Neural crest cell (in vitro differentiated cells): ENCODE measurements at regions not wholly inside any gene's neighbourhood (a gene's known extent, or its start where the extent isn't known, plus 50 kb on each side); places are given as distances from the start of the nearest gene placed in this dataset.
"Not testable (repeated sequence)": the region's sequence is repeated elsewhere in the genome, so short reads cannot be mapped to it uniquely, and the experiment has no call there.

Experiments used
- DNase-seq: peaks from one replicate; pipeline ENCODE4 v3.0.0; 2021; ENCODE audit warnings: low read depth, mixed read lengths, low spot score
- H3K27ac Mint-ChIP-seq: one replicate; pipeline ENCODE4 v1.8.0; 2021; ENCODE audit warnings: mild to moderate bottlenecking, mixed read lengths; ENCODE audit not compliant: unreplicated experiment
- H3K27me3 Mint-ChIP-seq: 2 replicates; pipeline ENCODE4 v1.8.0; 2021; ENCODE audit warnings: low read depth, mild to moderate bottlenecking, mixed read lengths
- H3K36me3 Mint-ChIP-seq: 2 replicates; pipeline ENCODE4 v1.8.0; 2021; ENCODE audit warnings: low read depth, mild to moderate bottlenecking, mixed read lengths
- H3K4me1 Mint-ChIP-seq: 2 replicates; pipeline ENCODE4 v1.8.0; 2021; ENCODE audit warnings: mixed read lengths
- H3K4me3 Mint-ChIP-seq: one replicate; pipeline ENCODE4 v1.8.0; 2021; ENCODE audit warnings: mild to moderate bottlenecking, mixed read lengths
- H3K9me3 Mint-ChIP-seq: 2 replicates; pipeline ENCODE4 v1.8.0; 2021; ENCODE audit warnings: mixed read lengths
- CTCF ChIP-seq: fragments of 200-600 bp; sonication (generic); conservative IDR thresholded peaks from 2 replicates; pipeline ENCODE4 v1.5.0; 2021; ENCODE audit warnings: antibody characterized with exemption, mild to moderate bottlenecking

- no peak for DNase-seq
- no peaks in the 10 kb centered on the region for H3K36me3 Mint-ChIP-seq
- no peak overlapping the region for H3K27ac Mint-ChIP-seq
- H3K4me3 Mint-ChIP-seq, result no peak overlapping the region
- H3K4me1 Mint-ChIP-seq, result no peaks in the 10 kb centered on the region
- no peaks in the 10 kb centered on the region for H3K27me3 Mint-ChIP-seq
- H3K9me3 Mint-ChIP-seq, result no peaks in the 10 kb centered on the region
- TF ChIP-seq CTCF, result no peak
These were observed 66.3 kb upstream of the BBX start for GRCh38 chr3:107456501-107456900.

DNA sequence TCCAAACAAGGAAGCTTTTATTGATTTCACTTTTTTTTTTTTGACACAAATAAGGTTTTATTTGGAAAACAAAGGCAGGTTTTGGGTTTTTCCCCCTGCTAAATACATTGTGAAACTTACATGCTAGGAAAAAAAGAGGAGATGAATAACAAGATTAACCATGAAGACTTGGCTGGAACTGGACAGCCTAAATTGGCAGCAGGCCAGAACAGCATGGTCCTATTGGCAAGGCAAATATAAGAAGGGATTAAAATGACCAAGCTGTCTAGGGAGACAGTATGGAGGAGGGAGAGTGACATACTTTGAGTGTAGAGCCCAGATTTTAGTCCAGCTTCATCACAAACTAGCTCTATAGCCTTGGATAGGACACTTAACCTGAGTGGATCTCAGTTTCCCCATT lies 63.9 kb upstream of the BBX start:
- H3K4me1 Mint-ChIP-seq, result no peaks in the 10 kb centered on the region
- DNase-seq, result no peak
- no peaks in the 10 kb centered on the region for H3K27me3 Mint-ChIP-seq
- H3K4me3 Mint-ChIP-seq, result no peak overlapping the region
- H3K36me3 Mint-ChIP-seq, result no peaks in the 10 kb centered on the region
- TF ChIP-seq CTCF, result no peak
- no peak overlapping the region for H3K27ac Mint-ChIP-seq
- no peaks in the 10 kb centered on the region for H3K9me3 Mint-ChIP-seq

GRCh38 chr3:107461721-107462120 lies 61.0 kb upstream of the BBX start:
- H3K9me3 Mint-ChIP-seq, result no peaks in the 10 kb centered on the region
- DNase-seq, result no peak
- no peaks in the 10 kb centered on the region for H3K27me3 Mint-ChIP-seq
- H3K4me3 Mint-ChIP-seq, result no peak overlapping the region
- no peaks in the 10 kb centered on the region for H3K36me3 Mint-ChIP-seq
- H3K4me1 Mint-ChIP-seq, result no peaks in the 10 kb centered on the region
- TF ChIP-seq CTCF, result no peak
- H3K27ac Mint-ChIP-seq, result no peak overlapping the region

DNA sequence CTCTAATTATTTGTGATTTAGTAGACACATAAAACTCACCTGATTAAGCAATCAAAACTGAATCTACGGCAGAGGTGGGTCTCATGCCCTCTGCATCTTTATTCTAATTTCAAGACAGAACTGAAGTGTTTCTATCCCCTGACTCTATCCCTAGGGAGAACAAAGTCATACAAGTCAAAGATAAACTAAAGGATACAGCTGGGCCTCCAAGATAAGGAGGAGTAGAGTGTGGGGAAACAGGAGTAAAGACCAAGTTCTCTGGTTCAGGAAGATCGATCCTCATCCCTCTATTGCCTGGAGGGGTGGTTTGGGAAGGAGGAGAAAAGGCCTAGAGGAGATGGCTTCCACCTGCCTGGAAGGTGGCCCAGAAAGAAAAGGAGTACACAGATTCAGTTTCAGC lies 58.7 kb upstream of the BBX start:
- H3K36me3 Mint-ChIP-seq, result no peaks in the 10 kb centered on the region
- no peak overlapping the region for H3K27ac Mint-ChIP-seq
- H3K9me3 Mint-ChIP-seq, result no peaks in the 10 kb centered on the region
- no peak for TF ChIP-seq CTCF
- no peaks in the 10 kb centered on the region for H3K4me1 Mint-ChIP-seq
- H3K4me3 Mint-ChIP-seq, result no peak overlapping the region
- no peak for DNase-seq
- H3K27me3 Mint-ChIP-seq, result no peaks in the 10 kb centered on the region

DNA sequence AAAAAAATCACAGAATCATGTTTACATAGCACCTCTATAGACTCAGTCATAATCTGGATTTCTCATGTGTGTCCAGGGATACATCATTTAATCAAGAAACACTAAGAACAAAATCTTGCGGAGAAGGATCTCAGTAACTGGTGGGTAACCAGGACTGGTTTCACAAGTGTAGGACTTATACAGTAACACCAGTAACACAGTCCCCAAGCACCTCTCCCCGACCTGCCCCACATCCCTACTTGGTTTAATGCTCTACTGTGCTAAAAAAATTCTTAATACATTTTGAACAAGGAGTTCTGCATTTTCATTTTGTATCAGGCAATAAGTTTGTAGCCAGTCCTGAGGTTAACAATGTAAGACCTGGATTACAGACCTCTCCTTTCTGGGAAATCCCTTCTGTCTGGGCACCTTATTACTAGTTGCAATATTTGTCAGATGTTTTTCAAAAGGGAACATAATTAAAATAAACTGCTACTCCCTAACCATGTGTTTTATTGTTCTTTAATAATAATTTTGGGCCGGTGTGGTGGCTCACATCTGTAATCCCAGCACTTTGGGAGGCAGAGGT lies 57.6 kb upstream of the BBX start:
- Mint-ChIP-seq H3K27me3 (no peaks in the 10 kb centered on the region), H3K36me3 (no peaks in the 10 kb centered on the region), H3K9me3 (no peaks in the 10 kb centered on the region), H3K4me3 (no peak overlapping the region), H3K27ac (no peak overlapping the region), H3K4me1 (no peaks in the 10 kb centered on the region)
- DNase-seq, result no peak
- TF ChIP-seq CTCF, result no peak

- H3K27me3 Mint-ChIP-seq, result no peaks in the 10 kb centered on the region
- H3K4me3 Mint-ChIP-seq, result no peak overlapping the region
- TF ChIP-seq CTCF, result no peak
- H3K36me3 Mint-ChIP-seq, result peaks cover 7% of the 10 kb centered on the region
- H3K27ac Mint-ChIP-seq, result peak overlapping the region; percentile 30
- H3K4me1 Mint-ChIP-seq, result no peaks in the 10 kb centered on the region
- H3K9me3 Mint-ChIP-seq, result peaks cover 14% of the 10 kb centered on the region
- DNase-seq, result no peak
These were observed 54.0 kb upstream of the BBX start for GRCh38 chr3:107468782-107469181.

DNA sequence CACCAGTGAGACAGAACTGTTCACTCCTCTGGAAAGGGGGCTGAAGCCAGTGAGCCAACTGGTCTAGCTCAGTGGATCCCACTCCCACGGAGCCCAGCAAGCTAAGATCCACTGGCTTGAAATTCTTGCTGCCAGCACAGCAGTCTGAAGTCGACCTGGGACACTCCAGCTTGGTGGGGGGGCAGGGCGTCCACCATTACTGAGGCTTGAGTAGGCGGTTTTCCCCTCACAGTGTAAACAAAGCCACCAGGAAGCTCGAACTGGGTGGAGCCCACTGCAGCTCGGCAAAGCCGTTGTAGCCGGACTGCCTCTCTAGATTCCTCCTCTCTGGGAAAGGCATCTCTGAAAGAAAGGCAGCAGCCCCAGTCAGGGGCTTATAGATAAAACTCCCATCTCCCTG lies 52.3 kb upstream of the BBX start:
- not testable (repeated sequence) for H3K27ac Mint-ChIP-seq, H3K36me3 Mint-ChIP-seq, H3K27me3 Mint-ChIP-seq, DNase-seq, H3K4me3 Mint-ChIP-seq, H3K4me1 Mint-ChIP-seq
- H3K9me3 Mint-ChIP-seq, result peaks cover 18% of the 10 kb centered on the region
